ENCODE measurements at regions not wholly inside any gene's neighbourhood (a gene's known extent, or its start where the extent isn't known, plus 50 kb on each side); places are given as distances from the start of the nearest gene placed in this dataset.
"Not testable (repeated sequence)": the region's sequence is repeated elsewhere in the genome, so short reads cannot be mapped to it uniquely, and the experiment has no call there.

- no peak for DNase-seq (ENCODE audit: low read depth in 4 of 4, low spot score in 3 of 4)
These were observed 630.5 kb upstream of the IGFBP7 start for GRCh38 chr4:57740625-57741190.

GRCh38 chr4:57736781-57737180, 626.6 kb upstream of the IGFBP7 start:
- no peak for DNase-seq (ENCODE audit: low read depth in 4 of 4, low spot score in 3 of 4)

- DNase-seq (ENCODE audit: low read depth in 4 of 4, low spot score in 3 of 4): no peak
These were observed 624.0 kb upstream of the IGFBP7 start for GRCh38 chr4:57734104-57734670.

GRCh38 chr4:57729775-57730570, 619.8 kb upstream of the IGFBP7 start:
- DNase-seq (ENCODE audit: low read depth in 4 of 4, low spot score in 3 of 4): not testable (repeated sequence)

DNA sequence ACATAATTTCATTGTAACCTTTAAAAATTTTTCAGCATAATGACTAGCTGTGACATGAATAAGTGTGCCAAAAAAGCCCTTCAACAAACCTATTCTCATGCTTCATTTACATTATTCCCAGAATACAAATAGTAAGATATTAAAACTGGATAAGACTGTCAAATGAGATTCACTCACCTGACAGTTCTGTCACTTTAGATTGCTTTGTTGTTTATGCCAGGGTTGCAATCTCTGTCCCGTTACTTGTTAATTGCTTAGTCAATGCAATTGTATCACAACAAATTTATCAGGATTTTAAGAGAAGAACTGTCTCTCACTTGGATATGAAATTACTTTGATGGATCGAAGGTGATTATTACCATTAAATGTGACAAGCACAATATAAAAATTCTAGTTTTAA, 616.0 kb upstream of the IGFBP7 start:
- no peak for DNase-seq (ENCODE audit: low read depth in 4 of 4, low spot score in 3 of 4)

- DNase-seq (ENCODE audit: low read depth in 4 of 4, low spot score in 3 of 4): peak; percentile 23 to 47 (median 37)
These were observed 609.3 kb upstream of the IGFBP7 start for GRCh38 chr4:57719456-57719855.

DNA sequence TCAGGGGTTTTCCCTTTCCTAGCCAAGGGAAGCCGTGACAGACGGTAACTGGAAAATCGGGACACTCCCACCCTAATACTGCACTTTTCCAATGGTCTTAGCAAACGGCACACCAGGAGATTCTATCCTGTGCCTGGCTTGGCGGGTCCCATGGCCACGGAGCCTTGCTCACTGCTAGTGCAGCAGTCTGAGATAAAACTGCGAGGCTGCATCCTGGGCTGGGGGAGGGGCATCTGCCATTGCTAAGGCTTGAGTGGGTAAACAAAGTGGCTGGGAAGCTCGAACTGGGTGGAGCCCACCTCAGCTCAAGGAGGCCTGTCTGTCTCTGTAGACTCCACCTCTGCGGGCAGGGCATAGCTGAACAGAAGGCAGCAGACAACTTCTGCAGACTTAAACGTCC, 604.1 kb upstream of the IGFBP7 start:
- DNase-seq (ENCODE audit: low read depth in 4 of 4, low spot score in 3 of 4): not testable (repeated sequence)

GRCh38 chr4:57710053-57710452, 599.9 kb upstream of the IGFBP7 start:
- no peak for DNase-seq (ENCODE audit: low read depth in 4 of 4, low spot score in 3 of 4)

DNA sequence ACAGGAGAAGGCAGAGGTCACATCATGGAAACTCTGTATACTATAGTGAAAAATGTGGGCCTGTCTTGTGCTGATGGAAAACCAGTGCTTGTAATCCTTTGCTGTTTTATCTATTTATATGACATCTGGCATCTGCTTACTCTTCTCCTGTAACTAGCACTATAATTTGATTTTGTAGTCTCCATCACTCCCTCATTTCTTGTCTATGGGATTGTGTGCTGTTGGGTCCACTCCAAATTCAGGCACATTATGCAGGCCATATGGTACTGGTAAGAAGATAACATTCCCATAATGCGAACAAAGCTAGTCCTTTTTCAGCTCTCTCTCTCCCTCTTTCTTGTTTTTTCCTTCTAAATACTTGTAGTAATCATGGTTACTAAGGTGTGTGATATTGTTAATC, 581.2 kb upstream of the IGFBP7 start:
- no peak for DNase-seq (ENCODE audit: low read depth in 4 of 4, low spot score in 3 of 4)

DNA sequence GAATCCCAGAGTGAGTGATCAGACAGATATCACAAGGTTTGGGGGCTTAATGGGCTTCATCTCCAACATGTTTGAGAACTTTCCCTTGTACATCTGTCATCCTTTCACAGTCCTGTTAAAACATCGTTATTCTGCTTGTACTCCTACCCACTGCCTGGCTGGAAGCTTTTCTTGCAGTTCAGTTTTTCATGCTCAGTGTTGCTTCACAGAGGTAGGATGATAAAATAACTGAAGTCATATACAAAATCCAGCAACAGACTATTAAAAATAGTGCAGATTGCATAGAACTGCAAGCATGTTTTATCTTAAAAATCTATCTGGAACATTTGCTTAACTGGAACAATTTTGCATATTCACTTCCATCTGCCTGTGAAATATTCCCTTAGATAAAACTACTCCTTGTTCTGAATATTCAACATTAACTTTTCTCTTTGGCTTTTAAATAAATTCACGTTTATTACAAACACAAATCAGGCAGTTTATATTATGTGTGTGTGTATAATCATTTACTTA, 579.6 kb upstream of the IGFBP7 start:
- no peak for DNase-seq (ENCODE audit: low read depth in 4 of 4, low spot score in 3 of 4)

DNA sequence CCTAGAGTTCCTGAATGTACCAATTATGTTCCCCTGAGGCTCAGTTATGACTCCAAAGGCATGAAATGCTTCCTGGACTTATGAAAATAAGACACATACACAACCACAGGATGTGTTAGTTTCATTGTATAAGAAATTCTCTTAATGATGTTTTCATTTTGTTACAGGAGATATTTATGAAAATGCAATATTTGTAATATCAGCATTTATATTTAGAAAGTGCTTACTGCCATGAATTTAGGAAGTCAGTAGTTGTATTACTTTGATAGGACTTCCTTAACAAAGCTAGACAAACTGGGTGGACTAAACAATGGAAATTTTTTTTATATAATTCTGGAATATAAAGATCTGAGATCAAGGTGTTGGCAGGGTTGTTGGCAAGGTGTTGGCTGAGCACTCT, 572.1 kb upstream of the IGFBP7 start:
- DNase-seq (ENCODE audit: low read depth in 4 of 4, low spot score in 3 of 4): no peak

DNA sequence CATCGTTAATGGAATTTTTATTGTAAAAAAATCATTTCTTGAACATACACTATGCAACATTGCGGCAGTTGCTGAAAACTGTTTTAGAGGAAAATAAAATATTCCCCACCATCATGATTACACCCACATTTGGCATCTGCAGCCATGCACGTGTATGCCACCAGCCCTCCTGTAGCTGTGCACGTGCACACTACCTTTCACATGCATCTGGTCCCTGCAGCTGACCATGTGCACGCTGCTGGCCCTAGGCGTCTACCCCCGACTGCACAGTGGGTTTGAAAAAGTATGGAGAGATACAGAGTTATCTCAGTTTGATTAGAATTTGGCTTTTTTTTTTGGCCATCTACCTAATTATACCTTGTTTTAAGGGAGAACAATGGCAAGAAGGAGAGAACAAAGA, 569.8 kb upstream of the IGFBP7 start:
- no peak for DNase-seq (ENCODE audit: low read depth in 4 of 4, low spot score in 3 of 4)

GRCh38 chr4:57676394-57676793, 566.2 kb upstream of the IGFBP7 start:
- no peak for DNase-seq (ENCODE audit: low read depth in 4 of 4, low spot score in 3 of 4)

GRCh38 chr4:57672846-57673433, 562.8 kb upstream of the IGFBP7 start:
- peak in 1 of 4 donors; percentile 10 for DNase-seq (ENCODE audit: low read depth in 4 of 4, low spot score in 3 of 4)

- no peak for DNase-seq (ENCODE audit: low read depth in 4 of 4, low spot score in 3 of 4)
These were observed 558.4 kb upstream of the IGFBP7 start for GRCh38 chr4:57668621-57669020.

- no peak for DNase-seq (ENCODE audit: low read depth in 4 of 4, low spot score in 3 of 4)
These were observed 555.6 kb upstream of the IGFBP7 start for GRCh38 chr4:57665806-57666205.

- no peak for DNase-seq (ENCODE audit: low read depth in 4 of 4, low spot score in 3 of 4)
These were observed 551.4 kb upstream of the IGFBP7 start for GRCh38 chr4:57661517-57662090.

- no peak for DNase-seq (ENCODE audit: low read depth in 4 of 4, low spot score in 3 of 4)
These were observed 548.5 kb upstream of the IGFBP7 start for GRCh38 chr4:57658673-57659072.

- no peak for DNase-seq (ENCODE audit: low read depth in 4 of 4, low spot score in 3 of 4)
These were observed 548.0 kb upstream of the IGFBP7 start for GRCh38 chr4:57658188-57658587.

DNA sequence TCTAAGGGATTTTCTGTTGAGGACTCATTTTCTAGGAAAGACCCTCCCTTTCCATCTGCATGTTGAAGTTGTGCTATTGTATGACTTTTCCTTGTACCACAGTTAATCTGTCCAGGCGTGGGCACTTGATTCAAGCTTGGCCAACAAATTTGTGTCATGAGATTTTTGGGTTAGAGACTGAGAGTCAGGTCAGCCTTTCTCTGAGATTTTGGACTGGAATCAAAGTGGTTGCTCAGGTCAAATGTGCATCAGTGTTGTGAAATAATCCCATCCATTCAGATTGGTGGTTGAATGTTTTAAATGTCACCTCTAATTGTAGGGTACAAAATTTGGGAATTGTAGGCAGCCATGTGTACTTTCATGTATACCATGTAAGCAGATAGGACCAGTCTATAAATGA, 545.2 kb upstream of the IGFBP7 start:
- DNase-seq (ENCODE audit: low read depth in 4 of 4, low spot score in 3 of 4): no peak

- no peak for DNase-seq (ENCODE audit: low read depth in 4 of 4, low spot score in 3 of 4)
These were observed 542.6 kb upstream of the IGFBP7 start for GRCh38 chr4:57652779-57653178.

Data from right renal pelvis (tissue), 4 donors.